Loucy (cell line): ENCODE measurements at regions not wholly inside any gene's neighbourhood (a gene's known extent, or its start where the extent isn't known, plus 50 kb on each side); places are given as distances from the start of the nearest gene placed in this dataset.

ENCODE experiments used
- H2AFZ ChIP-seq: fragments of 200-600 bp; sonication (generic); 2 replicates; pipeline ENCODE4 v1.6.0; 2016; ENCODE audit warnings: antibody characterized with exemption, mild to moderate bottlenecking, low read length, moderate library complexity
- H3F3A ChIP-seq: fragments of 200-600 bp; 2 replicates; pipeline ENCODE4 v1.6.0; 2016; ENCODE audit warnings: antibody characterized with exemption, low read depth, mild to moderate bottlenecking
- H3K27me3 ChIP-seq: fragments of 200-600 bp; sonication (generic); 2 replicates; pipeline ENCODE4 v1.6.1; 2014; ENCODE audit warnings: low read length, mild to moderate bottlenecking; ENCODE audit not compliant: insufficient read depth, poor library complexity, severe bottlenecking
- H3K36me3 ChIP-seq: fragments of 200-600 bp; sonication (generic); 2 replicates; pipeline ENCODE4 v1.6.1; 2016; ENCODE audit warnings: low read length; ENCODE audit not compliant: insufficient read depth
- H3K4me1 ChIP-seq: fragments of 200-600 bp; sonication (generic); 2 replicates; pipeline ENCODE4 v1.5.1; 2014; ENCODE audit warnings: low read length, mild to moderate bottlenecking; ENCODE audit not compliant: insufficient read depth, poor library complexity, severe bottlenecking
- H3K4me2 ChIP-seq: fragments of 200-600 bp; sonication (generic); 2 replicates; pipeline ENCODE4 v1.6.0; 2014; ENCODE audit warnings: antibody characterized with exemption, low read length, low read depth, mild to moderate bottlenecking; ENCODE audit not compliant: poor library complexity, severe bottlenecking
- H3K4me3 ChIP-seq: fragments of 200-600 bp; sonication (generic); 2 replicates; pipeline ENCODE4 v1.5.1; 2014; ENCODE audit warnings: low read length, mild to moderate bottlenecking, mixed read lengths; ENCODE audit not compliant: poor library complexity, severe bottlenecking
- H3K79me2 ChIP-seq: fragments of 200-600 bp; sonication (generic); 2 replicates; pipeline ENCODE4 v1.6.1; 2014; ENCODE audit warnings: low read length; ENCODE audit not compliant: insufficient read depth
- H3K9ac ChIP-seq: fragments of 200-600 bp; sonication (generic); 2 replicates; pipeline ENCODE4 v1.6.0; 2014; ENCODE audit warnings: mild to moderate bottlenecking, low read depth, low read length, moderate library complexity; ENCODE audit not compliant: poor library complexity, severe bottlenecking
- H3K9me2 ChIP-seq: fragments of 200-600 bp; sonication (generic); replicated peaks from 2 replicates; pipeline ENCODE4 v1.6.1; 2016; ENCODE audit warnings: low read depth, low read length, mixed read lengths
- H3K9me3 ChIP-seq: fragments of 200-600 bp; sonication (generic); 2 replicates; pipeline ENCODE4 v1.6.1; 2014; ENCODE audit warnings: mild to moderate bottlenecking, antibody characterized with exemption, low read length, low read depth; ENCODE audit not compliant: insufficient read depth
- H4K20me1 ChIP-seq: fragments of 200-600 bp; sonication (generic); 2 replicates; pipeline ENCODE4 v1.6.0; 2014; ENCODE audit warnings: antibody characterized with exemption, low read length, mild to moderate bottlenecking; ENCODE audit not compliant: insufficient read depth, poor library complexity, severe bottlenecking
- EZH2phosphoT487 ChIP-seq: fragments of 200-600 bp; IDR thresholded peaks from 2 replicates; pipeline ENCODE4 v1.6.1; 2018; ENCODE audit warnings: antibody characterized with exemption, mild to moderate bottlenecking, moderate library complexity, borderline replicate concordance
- TF ChIP-seq, protein P1 (sequence below): fragments of 200-600 bp; sonication (generic); conservative IDR thresholded peaks from 2 replicates; pipeline ENCODE4 v1.5.1; 2014; ENCODE audit warnings: mild to moderate bottlenecking, antibody characterized with exemption, low read length

DNA sequence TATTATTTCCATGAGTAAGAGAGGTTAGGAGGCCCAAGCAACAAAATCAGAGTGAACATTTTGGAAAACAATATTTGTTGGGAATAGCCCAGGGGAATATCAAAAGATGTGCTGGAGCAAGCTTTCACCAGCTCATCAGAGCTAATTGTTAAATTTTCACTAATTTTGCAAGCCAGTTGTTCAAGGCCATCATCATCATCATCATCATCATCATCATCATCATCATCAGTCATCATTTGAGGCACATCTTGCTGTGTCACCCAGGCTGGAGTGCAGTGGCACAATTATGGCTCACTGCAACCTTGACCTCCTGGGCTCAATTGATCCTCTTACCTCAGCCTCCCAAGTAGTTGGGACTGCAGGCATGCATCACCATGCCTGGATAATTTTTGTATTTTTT, 350.5 kb upstream of the MEF2C start:
- Histone ChIP-seq H3K79me2 (no peaks in the 10 kb centered on the region), H2AFZ (no peak overlapping the region), H3F3A (no peaks in the 10 kb centered on the region), H3K9ac (no peak overlapping the region), H3K9me3 (no peaks in the 10 kb centered on the region), H4K20me1 (no peaks in the 10 kb centered on the region), H3K4me3 (no peak overlapping the region), H3K36me3 (no peaks in the 10 kb centered on the region), H3K27me3 (no peaks in the 10 kb centered on the region), H3K9me2 (no peaks in the 10 kb centered on the region), H3K4me1 (peaks cover 2% of the 10 kb centered on the region), H3K4me2 (no peak overlapping the region)
- no peak for TF ChIP-seq EZH2phosphoT487
- TF ChIP-seq, protein P1, sequence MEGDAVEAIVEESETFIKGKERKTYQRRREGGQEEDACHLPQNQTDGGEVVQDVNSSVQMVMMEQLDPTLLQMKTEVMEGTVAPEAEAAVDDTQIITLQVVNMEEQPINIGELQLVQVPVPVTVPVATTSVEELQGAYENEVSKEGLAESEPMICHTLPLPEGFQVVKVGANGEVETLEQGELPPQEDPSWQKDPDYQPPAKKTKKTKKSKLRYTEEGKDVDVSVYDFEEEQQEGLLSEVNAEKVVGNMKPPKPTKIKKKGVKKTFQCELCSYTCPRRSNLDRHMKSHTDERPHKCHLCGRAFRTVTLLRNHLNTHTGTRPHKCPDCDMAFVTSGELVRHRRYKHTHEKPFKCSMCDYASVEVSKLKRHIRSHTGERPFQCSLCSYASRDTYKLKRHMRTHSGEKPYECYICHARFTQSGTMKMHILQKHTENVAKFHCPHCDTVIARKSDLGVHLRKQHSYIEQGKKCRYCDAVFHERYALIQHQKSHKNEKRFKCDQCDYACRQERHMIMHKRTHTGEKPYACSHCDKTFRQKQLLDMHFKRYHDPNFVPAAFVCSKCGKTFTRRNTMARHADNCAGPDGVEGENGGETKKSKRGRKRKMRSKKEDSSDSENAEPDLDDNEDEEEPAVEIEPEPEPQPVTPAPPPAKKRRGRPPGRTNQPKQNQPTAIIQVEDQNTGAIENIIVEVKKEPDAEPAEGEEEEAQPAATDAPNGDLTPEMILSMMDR = no peak

DNA sequence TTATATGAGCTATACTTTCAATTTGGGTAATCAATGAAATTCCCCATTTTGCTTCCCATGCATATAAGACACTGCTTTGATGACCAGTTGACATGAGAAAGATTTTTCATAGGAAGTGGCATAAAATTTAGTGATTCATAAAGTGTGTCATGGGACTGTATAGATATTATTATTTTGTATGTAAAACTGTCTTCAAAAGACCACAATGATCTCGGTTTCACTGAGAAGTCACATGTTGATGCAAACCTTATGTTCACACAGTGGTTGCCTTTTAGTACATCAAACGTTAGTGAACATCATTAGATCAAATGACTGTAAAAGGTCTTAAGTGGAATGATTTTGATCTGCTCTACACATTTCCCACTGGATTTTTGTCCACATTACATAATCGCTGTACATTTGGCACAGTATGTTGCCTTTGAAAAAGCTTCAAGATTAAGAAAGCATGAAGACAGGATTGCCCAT, 349.2 kb upstream of the MEF2C start:
- Histone ChIP-seq H3K4me2 (no peak overlapping the region), H3K79me2 (no peaks in the 10 kb centered on the region), H2AFZ (no peak overlapping the region), H4K20me1 (no peaks in the 10 kb centered on the region), H3K27me3 (no peaks in the 10 kb centered on the region), H3K4me1 (peaks cover 2% of the 10 kb centered on the region), H3F3A (no peaks in the 10 kb centered on the region), H3K9me2 (no peaks in the 10 kb centered on the region), H3K9me3 (no peaks in the 10 kb centered on the region), H3K36me3 (no peaks in the 10 kb centered on the region), H3K4me3 (no peak overlapping the region), H3K9ac (no peak overlapping the region)
- TF ChIP-seq, protein P1 = no peak
- no peak for TF ChIP-seq EZH2phosphoT487

DNA sequence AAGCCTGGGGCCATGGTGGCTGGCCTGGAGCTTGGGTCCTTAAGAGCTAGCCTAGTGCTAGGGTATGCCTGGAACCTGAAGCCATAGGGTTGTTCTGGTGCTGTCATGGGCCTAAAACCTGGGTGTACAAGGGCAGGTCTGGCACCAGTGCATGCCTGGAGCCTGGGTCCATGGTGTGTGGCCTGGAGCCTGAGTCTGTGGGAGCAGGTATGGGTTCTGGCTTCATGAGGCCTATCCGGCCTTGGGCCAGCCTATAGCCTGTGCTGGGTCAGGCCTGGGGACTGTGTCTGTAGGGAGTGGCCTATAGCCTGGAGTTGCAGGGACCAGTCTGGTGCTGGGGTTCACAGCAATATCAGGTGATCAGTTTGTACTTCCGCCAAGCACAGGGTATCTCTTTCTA, 347.2 kb upstream of the MEF2C start:
- H3K36me3 ChIP-seq = no peaks in the 10 kb centered on the region
- peaks cover 2% of the 10 kb centered on the region for H3K4me1 ChIP-seq
- H3F3A ChIP-seq = no peaks in the 10 kb centered on the region
- no peaks in the 10 kb centered on the region for H3K9me2 ChIP-seq
- H3K4me2 ChIP-seq = no peak overlapping the region
- H3K9ac ChIP-seq = no peak overlapping the region
- no peaks in the 10 kb centered on the region for H4K20me1 ChIP-seq
- no peak for TF ChIP-seq EZH2phosphoT487
- TF ChIP-seq, protein P1 = no peak
- no peak overlapping the region for H2AFZ ChIP-seq
- H3K9me3 ChIP-seq = no peaks in the 10 kb centered on the region
- H3K79me2 ChIP-seq = no peaks in the 10 kb centered on the region
- H3K4me3 ChIP-seq = no peak overlapping the region
- no peaks in the 10 kb centered on the region for H3K27me3 ChIP-seq
